ENCODE measurements at regions not wholly inside any gene's neighbourhood (a gene's known extent, or its start where the extent isn't known, plus 50 kb on each side); places are given as distances from the start of the nearest gene placed in this dataset.

DNA sequence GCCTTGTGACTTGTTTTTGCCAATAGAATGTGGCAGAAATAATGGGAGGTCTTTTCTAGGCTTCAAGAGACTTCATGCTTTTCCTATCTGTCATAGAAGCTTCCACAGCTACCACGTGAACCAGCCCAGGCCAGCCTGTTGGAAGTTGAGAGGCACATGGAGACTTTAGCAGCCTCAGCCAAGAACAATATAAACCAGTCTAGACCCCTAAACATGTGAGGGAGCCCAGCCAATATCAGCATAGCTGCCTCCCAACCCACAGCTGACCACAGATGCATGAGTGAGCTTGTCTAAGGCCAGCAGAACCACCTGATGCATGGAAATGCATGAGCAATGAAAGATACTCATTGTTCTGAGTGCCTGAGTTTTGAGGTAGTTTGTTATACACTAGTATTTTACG, 540.7 kb upstream of the BTBD3 start:
- no peak for ATAC-seq (replicated peaks in 6 of 8)
- Histone ChIP-seq H3K27ac (no peak overlapping the region), H3K4me3 (no peak overlapping the region), H3K4me1 (replicated peaks in 1 of 2) (peaks cover 3 to 6% of the 10 kb centered on the region in 2 donors)
- WGBS, 10 experiments: 20 to 100% (median 87%) methylated on average over 1 to 2 of the region's 2 CpGs; no CpG with 5 or more reads in 4 of the 10 experiments
- in situ Hi-C loops (cut with MboI; ENCODE audit: low pct_unique_long_range_greater_than_20kb in 2 of 9, low sequenced_read_pairs in 9 of 9, unreplicated experiment in 9 of 9): no loop called here

DNA sequence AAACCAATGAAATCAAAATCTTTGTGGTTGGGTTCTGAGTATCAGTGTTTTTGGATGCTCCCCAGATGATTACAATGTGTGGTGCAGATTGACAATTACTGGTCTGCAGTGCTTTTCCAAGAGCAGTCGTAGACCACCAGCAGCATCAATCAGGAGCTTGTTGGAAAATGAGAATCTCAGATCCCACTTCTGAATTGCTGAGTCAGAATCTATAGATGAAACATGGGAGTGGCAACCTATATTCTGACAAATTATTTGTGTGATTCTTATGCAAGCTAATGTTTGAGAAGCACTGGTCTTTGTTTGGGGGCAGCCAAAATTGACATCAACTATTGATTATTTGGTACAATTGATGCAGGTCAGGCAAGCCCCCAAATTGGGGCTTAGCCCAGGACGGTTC, 539.9 kb upstream of the BTBD3 start:
- in situ Hi-C loops (cut with MboI; ENCODE audit: low pct_unique_long_range_greater_than_20kb in 2 of 9, low sequenced_read_pairs in 9 of 9, unreplicated experiment in 9 of 9): no loop called here
- peaks cover 2 to 5% of the 10 kb centered on the region in 2 donors for H3K4me1 ChIP-seq (replicated peaks in 1 of 2)
- no peak overlapping the region for H3K4me3 ChIP-seq
- H3K27ac ChIP-seq: no peak overlapping the region
- WGBS, 10 experiments: 14 to 85% (median 71%) methylated on average over 1 to 2 of the region's 2 CpGs; no CpG with 5 or more reads in 5 of the 10 experiments
- no peak for ATAC-seq (replicated peaks in 6 of 8)

GRCh38 chr20:11378252-11378651, 539.4 kb upstream of the BTBD3 start:
- in situ Hi-C loops (cut with MboI; ENCODE audit: low pct_unique_long_range_greater_than_20kb in 2 of 9, low sequenced_read_pairs in 9 of 9, unreplicated experiment in 9 of 9): no loop called here
- no peak overlapping the region for H3K4me3 ChIP-seq
- no peak for ATAC-seq (replicated peaks in 6 of 8)
- WGBS, 10 experiments: no CpG with 5 or more reads among the region's 1 CpG
- H3K27ac ChIP-seq: no peak overlapping the region
- peaks cover 0 to under 1% of the 10 kb centered on the region in 2 donors for H3K4me1 ChIP-seq (replicated peaks in 1 of 2)

DNA sequence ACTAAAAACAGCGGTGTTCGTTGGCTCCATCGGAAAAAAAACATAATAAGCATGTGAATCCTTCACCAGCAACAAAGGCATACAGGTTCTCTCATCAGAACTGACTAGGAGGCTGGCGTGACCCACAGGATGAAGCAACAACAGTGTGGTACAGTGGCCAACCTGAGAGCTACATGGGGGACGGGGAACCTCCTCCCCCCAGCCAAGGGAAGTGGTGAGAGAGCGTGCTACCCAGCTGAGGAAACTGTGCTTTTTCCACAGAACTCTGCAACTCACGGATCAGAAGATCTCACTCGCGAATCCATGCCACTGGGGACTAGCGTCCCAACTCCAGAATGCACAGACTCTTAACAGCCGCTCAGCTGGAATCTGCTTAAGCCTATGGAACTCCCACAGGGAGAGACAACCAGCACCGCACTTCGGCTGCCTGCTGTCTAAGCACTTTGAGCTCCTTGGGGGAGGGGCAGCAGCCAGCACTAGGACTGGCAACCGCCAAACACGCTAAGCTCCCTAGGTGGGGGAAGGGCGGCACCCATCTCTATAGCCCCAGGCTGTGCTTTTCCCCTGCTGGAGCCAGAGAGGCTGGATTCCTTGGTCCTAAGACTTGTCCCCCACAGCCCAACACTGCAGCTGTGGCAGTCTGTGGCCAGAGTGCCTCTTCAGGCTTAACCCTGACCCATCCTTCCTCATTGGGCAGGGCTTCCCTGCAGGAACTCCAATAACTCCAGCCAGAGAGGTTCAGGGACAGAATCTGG, 538.3 kb upstream of the BTBD3 start:
- in situ Hi-C loops (cut with MboI; ENCODE audit: low pct_unique_long_range_greater_than_20kb in 2 of 9, low sequenced_read_pairs in 9 of 9, unreplicated experiment in 9 of 9): no loop called here

GRCh38 chr20:11380283-11380682, 537.4 kb upstream of the BTBD3 start:
- ATAC-seq (replicated peaks in 6 of 8): no peak
- no peak overlapping the region for H3K27ac ChIP-seq
- H3K4me1 ChIP-seq (replicated peaks in 1 of 2): no peaks in the 10 kb centered on the region
- in situ Hi-C loops (cut with MboI; ENCODE audit: low pct_unique_long_range_greater_than_20kb in 2 of 9, low sequenced_read_pairs in 9 of 9, unreplicated experiment in 9 of 9): no loop called here
- no peak overlapping the region for H3K4me3 ChIP-seq
- 0 to 86% (median 80%) methylated on average over 1 of the region's 1 CpG; no CpG with 5 or more reads in 3 of the 10 experiments for WGBS, 10 experiments

More for the DNA sequence above, 538.3 kb upstream of the BTBD3 start:
- no peaks in the 10 kb centered on the region for H3K4me1 ChIP-seq (replicated peaks in 1 of 2)
- H3K27ac ChIP-seq: no peak overlapping the region
- no peak overlapping the region for H3K4me3 ChIP-seq
- 85 to 100% (median 96%) methylated on average over 1 to 10 of the region's 16 CpGs; no CpG with 5 or more reads in 3 of the 10 experiments for WGBS, 10 experiments
- peak in 2 of 8 experiments; percentile 29 to 66 for ATAC-seq (replicated peaks in 6 of 8)

DNA sequence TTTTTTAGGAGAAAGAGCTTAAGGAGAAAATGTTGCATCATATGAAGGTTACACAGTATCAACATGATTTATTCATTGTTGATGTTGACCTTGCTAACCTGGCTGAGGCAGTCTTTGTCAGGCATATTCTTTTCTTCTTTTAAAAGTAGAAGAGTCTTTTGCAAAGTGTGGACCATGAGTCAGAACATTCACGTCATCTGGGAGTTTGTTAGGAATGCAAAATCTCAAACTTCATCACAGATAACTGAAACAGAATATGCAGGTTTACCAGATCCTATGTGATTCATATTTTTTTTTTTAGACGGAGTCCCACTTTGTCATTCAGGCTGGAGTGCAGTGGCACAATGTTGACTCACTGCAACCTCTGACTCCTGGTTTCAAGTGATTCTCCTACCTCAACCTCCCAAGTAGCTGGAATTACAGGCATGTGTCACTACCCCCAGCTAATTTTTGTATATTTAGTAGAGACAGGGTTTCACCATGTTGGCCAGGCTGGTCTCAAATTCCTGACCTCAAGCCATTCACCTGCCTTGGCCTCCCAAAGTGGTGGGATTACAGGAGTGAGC, 530.4 kb upstream of the BTBD3 start:
- Histone ChIP-seq H3K4me1 (replicated peaks in 1 of 2) (peaks cover 0 to 3% of the 10 kb centered on the region in 2 donors), H3K27ac (no peak overlapping the region), H3K4me3 (no peak overlapping the region)
- peak in 7 of 8 experiments; percentile 23 to 99 (median 60) for ATAC-seq (replicated peaks in 6 of 8)
- in situ Hi-C loops (cut with MboI; ENCODE audit: low pct_unique_long_range_greater_than_20kb in 2 of 9, low sequenced_read_pairs in 9 of 9, unreplicated experiment in 9 of 9): no loop called here
- WGBS, 10 experiments: 0 to 100% (median 0%) methylated on average over 1 to 2 of the region's 2 CpGs; no CpG with 5 or more reads in 1 of the 10 experiments

- ATAC-seq (replicated peaks in 6 of 8): no peak
- peaks cover 0 to 3% of the 10 kb centered on the region in 2 donors for H3K4me1 ChIP-seq (replicated peaks in 1 of 2)
- in situ Hi-C loops (cut with MboI; ENCODE audit: low pct_unique_long_range_greater_than_20kb in 2 of 9, low sequenced_read_pairs in 9 of 9, unreplicated experiment in 9 of 9): no loop called here
- no peak overlapping the region for H3K27ac ChIP-seq
- H3K4me3 ChIP-seq: no peak overlapping the region
These were observed 528.5 kb upstream of the BTBD3 start for GRCh38 chr20:11389186-11389585.

GRCh38 chr20:11391591-11391990, 526.1 kb upstream of the BTBD3 start:
- 17 to 100% (median 62%) methylated on average over 1 to 2 of the region's 2 CpGs for WGBS, 10 experiments
- H3K27ac ChIP-seq: no peak overlapping the region
- in situ Hi-C loops (cut with MboI; ENCODE audit: low pct_unique_long_range_greater_than_20kb in 2 of 9, low sequenced_read_pairs in 9 of 9, unreplicated experiment in 9 of 9): no loop called here
- ATAC-seq (replicated peaks in 6 of 8): no peak
- peaks cover 0 to 3% of the 10 kb centered on the region in 2 donors for H3K4me1 ChIP-seq (replicated peaks in 1 of 2)
- no peak overlapping the region for H3K4me3 ChIP-seq

GRCh38 chr20:11394145-11394833, 523.4 kb upstream of the BTBD3 start:
- peak in 2 of 8 experiments; percentile 39 to 70 for ATAC-seq (replicated peaks in 6 of 8)
- no peak overlapping the region for H3K27ac ChIP-seq
- 0 to 100% (median 64%) methylated on average over 1 to 2 of the region's 2 CpGs; no CpG with 5 or more reads in 2 of the 10 experiments for WGBS, 10 experiments
- no peaks in the 10 kb centered on the region for H3K4me1 ChIP-seq (replicated peaks in 1 of 2)
- no peak overlapping the region for H3K4me3 ChIP-seq
- in situ Hi-C loops (cut with MboI; ENCODE audit: low pct_unique_long_range_greater_than_20kb in 2 of 9, low sequenced_read_pairs in 9 of 9, unreplicated experiment in 9 of 9): no loop called here

DNA sequence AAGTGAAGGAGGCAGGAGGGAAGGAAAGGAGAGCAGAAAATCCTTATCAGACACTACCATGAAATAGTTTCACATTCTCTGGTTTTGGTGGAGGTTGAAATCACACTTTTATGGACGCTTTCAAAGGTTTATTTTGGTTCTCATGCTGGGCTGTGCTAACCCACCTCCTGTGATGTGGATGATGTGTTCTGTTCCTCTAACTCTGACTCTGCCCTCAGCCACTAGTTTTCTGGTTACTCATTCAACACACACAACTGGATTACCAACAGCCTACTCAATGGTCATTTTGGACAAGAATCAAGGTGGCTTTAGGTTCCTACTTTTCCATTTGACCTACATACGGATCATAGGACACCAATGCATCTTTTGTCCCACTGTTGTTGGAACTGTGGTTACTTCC, 522.1 kb upstream of the BTBD3 start:
- H3K4me1 ChIP-seq (replicated peaks in 1 of 2): no peaks in the 10 kb centered on the region
- no peak overlapping the region for H3K27ac ChIP-seq
- in situ Hi-C loops (cut with MboI; ENCODE audit: low pct_unique_long_range_greater_than_20kb in 2 of 9, low sequenced_read_pairs in 9 of 9, unreplicated experiment in 9 of 9): no loop called here
- 50 to 100% (median 74%) methylated on average over 1 to 2 of the region's 2 CpGs; no CpG with 5 or more reads in 4 of the 10 experiments for WGBS, 10 experiments
- H3K4me3 ChIP-seq: no peak overlapping the region
- ATAC-seq (replicated peaks in 6 of 8): no peak

- ATAC-seq (replicated peaks in 6 of 8): no peak
- in situ Hi-C loops (cut with MboI; ENCODE audit: low pct_unique_long_range_greater_than_20kb in 2 of 9, low sequenced_read_pairs in 9 of 9, unreplicated experiment in 9 of 9): no loop called here
- Histone ChIP-seq H3K4me3 (no peak overlapping the region), H3K27ac (no peak overlapping the region), H3K4me1 (replicated peaks in 1 of 2) (no peaks in the 10 kb centered on the region)
- 50 to 96% (median 86%) methylated on average over 1 to 3 of the region's 3 CpGs for WGBS, 10 experiments
These were observed 515.7 kb upstream of the BTBD3 start for GRCh38 chr20:11401988-11402387.

DNA sequence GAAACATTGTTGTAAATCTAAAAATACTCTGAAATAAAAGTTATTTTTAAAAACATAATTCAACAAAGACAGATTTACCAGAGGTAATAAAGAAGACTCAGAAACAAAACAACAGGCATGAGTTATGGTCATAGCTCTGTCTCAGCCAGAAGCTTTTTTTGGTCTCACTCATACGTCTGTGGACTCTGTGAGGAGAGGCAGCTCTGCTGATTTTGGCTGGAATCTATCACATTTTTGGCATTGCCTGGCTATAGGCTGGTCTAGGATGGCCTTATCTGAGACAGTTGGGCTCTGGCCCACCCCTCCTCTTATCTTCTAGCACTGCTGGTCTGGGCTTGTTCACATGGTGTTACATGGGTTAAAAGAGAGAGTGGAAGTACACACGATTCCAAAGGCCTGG, 514.0 kb upstream of the BTBD3 start:
- no peaks in the 10 kb centered on the region for H3K4me1 ChIP-seq (replicated peaks in 1 of 2)
- H3K4me3 ChIP-seq: no peak overlapping the region
- in situ Hi-C loops (cut with MboI; ENCODE audit: low pct_unique_long_range_greater_than_20kb in 2 of 9, low sequenced_read_pairs in 9 of 9, unreplicated experiment in 9 of 9): no loop called here
- 0 to 100% (median 82%) methylated on average over 1 to 2 of the region's 2 CpGs; no CpG with 5 or more reads in 4 of the 10 experiments for WGBS, 10 experiments
- no peak for ATAC-seq (replicated peaks in 6 of 8)
- no peak overlapping the region for H3K27ac ChIP-seq

DNA sequence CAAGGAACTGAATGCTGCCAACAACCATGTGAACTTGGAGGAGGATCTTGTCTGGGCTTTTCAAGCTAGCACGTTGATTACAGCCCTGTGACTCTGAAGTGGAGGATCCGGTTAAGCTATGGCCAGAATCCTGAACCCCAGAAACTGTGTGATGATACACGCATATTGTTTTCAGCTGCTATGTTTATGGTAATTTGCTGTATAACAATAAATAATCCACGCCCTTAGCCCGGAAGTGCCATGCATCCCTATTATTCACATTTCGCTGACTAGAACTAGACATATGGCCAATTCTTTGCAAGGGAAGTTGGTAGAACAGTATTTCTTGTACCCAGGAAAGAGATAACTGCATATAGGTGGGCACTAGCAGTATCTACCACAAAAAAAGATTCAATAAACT, 510.8 kb upstream of the BTBD3 start:
- Histone ChIP-seq H3K4me3 (no peak overlapping the region), H3K27ac (no peak overlapping the region), H3K4me1 (replicated peaks in 1 of 2) (no peaks in the 10 kb centered on the region)
- in situ Hi-C loops (cut with MboI; ENCODE audit: low pct_unique_long_range_greater_than_20kb in 2 of 9, low sequenced_read_pairs in 9 of 9, unreplicated experiment in 9 of 9): no loop called here
- peak in 2 of 8 experiments; percentile 75 for ATAC-seq (replicated peaks in 6 of 8)
- WGBS, 10 experiments: 27 to 100% (median 85%) methylated on average over 1 to 6 of the region's 6 CpGs; no CpG with 5 or more reads in 1 of the 10 experiments

Data from motor neuron (in vitro differentiated cells).